NCI-H524 (cell line): ENCODE measurements at regions not wholly inside any gene's neighbourhood (a gene's known extent, or its start where the extent isn't known, plus 50 kb on each side); places are given as distances from the start of the nearest gene placed in this dataset.

ENCODE experiments used
- DNase-seq, 2 experiments: peaks; one replicate each; lab custom pipeline; 2025; lab: John Stamatoyannopoulos, UW

GRCh38 chr6:169891421-169891820 lies 140.0 kb downstream of the ERMARD start:
- DNase-seq, result no peak

- DNase-seq, result no peak
Observed at GRCh38 chr6:169890901-169891300, 139.5 kb downstream of the ERMARD start.

- DNase-seq, result peak; percentile 16 to 57
Observed at GRCh38 chr6:169890049-169890448, 138.6 kb downstream of the ERMARD start.

GRCh38 chr6:169887529-169888140 lies 136.2 kb downstream of the ERMARD start:
- no peak for DNase-seq

GRCh38 chr6:169886631-169887227 lies 135.3 kb downstream of the ERMARD start:
- no peak for DNase-seq

- DNase-seq, result no peak
Observed at GRCh38 chr6:169885831-169886230, 134.4 kb downstream of the ERMARD start.

GRCh38 chr6:169885131-169885530 lies 133.7 kb downstream of the ERMARD start:
- DNase-seq, result no peak

GRCh38 chr6:169884158-169884557 lies 132.7 kb downstream of the ERMARD start:
- DNase-seq, result no peak

- DNase-seq, result no peak
Observed at GRCh38 chr6:169883316-169883715, 131.9 kb downstream of the ERMARD start.

- DNase-seq, result no peak
Observed at GRCh38 chr6:169881976-169882375, 130.6 kb downstream of the ERMARD start.

- no peak for DNase-seq
Observed at GRCh38 chr6:169881398-169881797, 130.0 kb downstream of the ERMARD start.

GRCh38 chr6:169880516-169880915 lies 129.1 kb downstream of the ERMARD start:
- DNase-seq, result no peak

GRCh38 chr6:169869301-169869700 lies 117.9 kb downstream of the ERMARD start:
- DNase-seq, result no peak

- DNase-seq, result no peak
Observed at GRCh38 chr6:169868458-169868857, 117.0 kb downstream of the ERMARD start.

GRCh38 chr6:169867751-169868191 lies 116.3 kb downstream of the ERMARD start:
- no peak for DNase-seq

- DNase-seq, result no peak
Observed at GRCh38 chr6:169866668-169867521, 115.5 kb downstream of the ERMARD start.

- DNase-seq, result no peak
Observed at GRCh38 chr6:169866140-169866534, 114.7 kb downstream of the ERMARD start.

GRCh38 chr6:169865346-169866139 lies 114.1 kb downstream of the ERMARD start:
- no peak for DNase-seq

GRCh38 chr6:169864148-169865020 lies 113.0 kb downstream of the ERMARD start:
- peak; percentile 15 to 81 for DNase-seq

GRCh38 chr6:169863710-169864109 lies 112.3 kb downstream of the ERMARD start:
- no peak for DNase-seq

GRCh38 chr6:169862892-169863525 lies 111.6 kb downstream of the ERMARD start:
- no peak for DNase-seq
